ENCODE measurements at regions not wholly inside any gene's neighbourhood (a gene's known extent, or its start where the extent isn't known, plus 50 kb on each side); places are given as distances from the start of the nearest gene placed in this dataset.

GRCh38 chr7:10789170-10789569, 184.5 kb upstream of the PHF14 start:
- no peak for TF ChIP-seq CTCF (IDR thresholded peaks at IDR 0.05)
- H3K4me1 Mint-ChIP-seq: no peaks in the 10 kb centered on the region
- H3K4me3 Mint-ChIP-seq: no peak overlapping the region
- H3K36me3 Mint-ChIP-seq (ENCODE audit: low read depth): no peaks in the 10 kb centered on the region
- no peak overlapping the region for H3K27ac Mint-ChIP-seq
- DNase-seq: no peak
- no peaks in the 10 kb centered on the region for H3K27me3 Mint-ChIP-seq (ENCODE audit: low read depth, poor library complexity)
- no peaks in the 10 kb centered on the region for H3K9me3 Mint-ChIP-seq

- no peaks in the 10 kb centered on the region for H3K9me3 Mint-ChIP-seq
- DNase-seq: no peak
- no peak for TF ChIP-seq CTCF (IDR thresholded peaks at IDR 0.05)
- no peak overlapping the region for H3K4me3 Mint-ChIP-seq
- H3K36me3 Mint-ChIP-seq (ENCODE audit: low read depth): no peaks in the 10 kb centered on the region
- no peaks in the 10 kb centered on the region for H3K27me3 Mint-ChIP-seq (ENCODE audit: low read depth, poor library complexity)
- no peaks in the 10 kb centered on the region for H3K4me1 Mint-ChIP-seq
- no peak overlapping the region for H3K27ac Mint-ChIP-seq
These were observed 182.8 kb upstream of the PHF14 start for GRCh38 chr7:10790910-10791309.

GRCh38 chr7:10793995-10794775, 179.5 kb upstream of the PHF14 start:
- no peaks in the 10 kb centered on the region for H3K4me1 Mint-ChIP-seq
- no peak for DNase-seq
- TF ChIP-seq CTCF (IDR thresholded peaks at IDR 0.05): no peak

GRCh38 chr7:10797157-10797556, 176.5 kb upstream of the PHF14 start:
- Mint-ChIP-seq H3K27ac (no peak overlapping the region), H3K36me3 (ENCODE audit: low read depth) (no peaks in the 10 kb centered on the region), H3K4me1 (no peaks in the 10 kb centered on the region), H3K4me3 (no peak overlapping the region), H3K9me3 (no peaks in the 10 kb centered on the region), H3K27me3 (ENCODE audit: low read depth, poor library complexity) (no peaks in the 10 kb centered on the region)
- DNase-seq: no peak
- TF ChIP-seq CTCF (IDR thresholded peaks at IDR 0.05): no peak

More at GRCh38 chr7:10793995-10794775, 179.5 kb upstream of the PHF14 start:
- Mint-ChIP-seq H3K27ac (no peak overlapping the region), H3K9me3 (no peaks in the 10 kb centered on the region), H3K36me3 (ENCODE audit: low read depth) (no peaks in the 10 kb centered on the region), H3K4me3 (no peak overlapping the region), H3K27me3 (ENCODE audit: low read depth, poor library complexity) (no peaks in the 10 kb centered on the region)

GRCh38 chr7:10798044-10798443, 175.6 kb upstream of the PHF14 start:
- Mint-ChIP-seq H3K4me1 (no peaks in the 10 kb centered on the region), H3K27me3 (ENCODE audit: low read depth, poor library complexity) (no peaks in the 10 kb centered on the region), H3K36me3 (ENCODE audit: low read depth) (no peaks in the 10 kb centered on the region), H3K27ac (no peak overlapping the region), H3K4me3 (no peak overlapping the region), H3K9me3 (no peaks in the 10 kb centered on the region)
- DNase-seq: no peak
- no peak for TF ChIP-seq CTCF (IDR thresholded peaks at IDR 0.05)

GRCh38 chr7:10799475-10799874, 174.2 kb upstream of the PHF14 start:
- no peaks in the 10 kb centered on the region for H3K4me1 Mint-ChIP-seq
- no peaks in the 10 kb centered on the region for H3K9me3 Mint-ChIP-seq
- no peaks in the 10 kb centered on the region for H3K27me3 Mint-ChIP-seq (ENCODE audit: low read depth, poor library complexity)
- no peak for TF ChIP-seq CTCF (IDR thresholded peaks at IDR 0.05)
- no peak for DNase-seq
- no peaks in the 10 kb centered on the region for H3K36me3 Mint-ChIP-seq (ENCODE audit: low read depth)
- no peak overlapping the region for H3K4me3 Mint-ChIP-seq
- H3K27ac Mint-ChIP-seq: no peak overlapping the region
